HG03571 (cell line): ENCODE measurements at regions not wholly inside any gene's neighbourhood (a gene's known extent, or its start where the extent isn't known, plus 50 kb on each side); places are given as distances from the start of the nearest gene placed in this dataset.

Experiments used
- ATAC-seq: cut with Tn5 transposase; IDR thresholded peaks from one replicate; pipeline ENCODE4 v1.9.1; 2021; ENCODE audit not compliant: unreplicated experiment

DNA sequence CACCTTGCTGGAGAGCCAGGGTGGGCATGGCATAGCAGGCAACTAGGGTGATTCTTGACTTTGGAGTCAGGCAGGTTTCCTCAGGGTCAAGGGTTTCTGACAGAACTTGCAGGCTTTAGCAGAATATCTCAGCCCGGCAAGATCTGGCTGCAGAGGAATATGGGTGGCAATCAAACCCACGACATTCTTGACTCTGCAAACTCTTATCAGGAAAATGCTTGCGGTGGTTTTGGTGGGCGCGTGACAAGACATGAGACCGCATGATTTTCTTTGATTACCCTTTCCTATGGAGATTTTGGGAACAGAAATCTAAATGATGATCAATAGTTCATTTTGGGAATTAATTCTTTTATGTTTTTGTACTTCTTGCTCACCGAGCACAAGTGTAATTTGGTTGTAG, 449.5 kb downstream of the VRK1 start:
- no peak for ATAC-seq

- no peak for ATAC-seq
These were observed 451.8 kb downstream of the VRK1 start for GRCh38 chr14:97248973-97249372.

GRCh38 chr14:97250931-97251330, 453.7 kb downstream of the VRK1 start:
- ATAC-seq, result no peak

DNA sequence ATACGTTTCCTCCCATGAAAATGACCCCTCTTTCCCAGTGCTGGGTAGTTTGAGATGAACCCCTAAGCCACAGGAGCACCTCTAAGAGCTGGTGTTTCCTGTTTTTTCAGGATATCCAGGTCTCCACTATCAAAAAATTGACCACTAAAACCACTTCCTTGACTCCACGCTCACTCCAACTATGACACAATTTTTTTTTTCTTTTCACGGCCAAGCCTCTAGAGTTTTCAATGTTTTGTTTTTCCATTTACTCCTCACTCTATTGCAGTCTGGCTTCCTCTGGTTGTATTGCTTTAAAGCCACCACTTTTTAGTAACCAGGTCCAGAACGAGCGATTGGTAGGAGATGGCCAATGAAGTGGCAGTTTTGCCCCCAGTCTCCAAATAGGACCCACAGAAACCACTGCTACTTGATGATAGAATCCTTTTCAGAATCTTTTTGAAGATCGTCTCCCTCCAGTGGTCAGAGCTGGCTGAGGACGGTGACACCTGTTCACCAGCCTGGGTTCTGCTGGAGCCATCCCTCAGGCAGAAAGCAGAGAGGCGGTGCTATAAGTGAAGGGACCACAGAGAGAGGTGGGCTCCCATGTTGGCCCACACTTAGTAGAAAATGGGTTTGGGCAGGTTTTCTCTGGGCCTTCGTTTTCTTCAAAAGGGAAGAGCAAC, 454.4 kb downstream of the VRK1 start:
- no peak for ATAC-seq

DNA sequence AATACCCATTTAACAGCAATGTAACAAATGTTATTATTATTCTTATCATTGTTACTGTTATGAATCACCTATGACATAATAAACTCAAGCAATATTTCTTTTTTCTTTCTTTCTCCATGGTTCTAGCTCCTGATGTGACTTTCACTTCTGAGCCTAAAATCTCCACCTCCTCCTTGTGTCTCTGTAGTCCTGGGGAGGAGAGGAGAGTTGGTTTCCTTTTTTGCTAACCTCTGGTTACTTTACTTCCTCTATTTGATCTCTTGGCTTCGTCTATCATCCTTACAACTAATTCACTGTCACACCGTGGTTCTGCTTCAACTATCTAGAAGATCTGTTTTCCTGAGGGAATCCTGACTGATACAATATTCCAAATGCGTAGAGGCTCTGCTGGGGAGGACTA, 456.6 kb downstream of the VRK1 start:
- ATAC-seq, result no peak

GRCh38 chr14:97262336-97262735, 465.2 kb downstream of the VRK1 start:
- ATAC-seq, result no peak

- ATAC-seq, result no peak
These were observed 467.5 kb downstream of the VRK1 start for GRCh38 chr14:97264516-97265230.

- no peak for ATAC-seq
These were observed 469.5 kb downstream of the VRK1 start for GRCh38 chr14:97266653-97267052.

DNA sequence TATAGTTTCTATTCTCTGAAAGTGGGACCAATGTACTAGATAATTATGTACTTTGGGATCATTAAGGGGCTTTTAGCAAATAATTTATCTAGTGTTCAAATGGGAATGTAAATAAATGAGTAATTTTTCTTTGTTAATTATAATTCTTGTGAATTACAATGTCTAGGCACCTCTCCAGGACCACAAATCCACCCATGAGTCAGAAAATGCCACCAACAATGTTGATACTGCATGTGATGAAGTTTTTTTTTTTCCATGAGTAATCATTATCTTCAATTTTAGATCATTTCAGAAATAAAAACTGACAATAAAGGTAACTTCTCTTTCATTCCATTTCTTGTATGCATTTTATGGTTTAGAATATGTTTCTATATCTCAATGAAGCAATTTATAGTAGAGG, 470.3 kb downstream of the VRK1 start:
- no peak for ATAC-seq

- ATAC-seq, result no peak
These were observed 470.9 kb downstream of the VRK1 start for GRCh38 chr14:97268097-97268496.

DNA sequence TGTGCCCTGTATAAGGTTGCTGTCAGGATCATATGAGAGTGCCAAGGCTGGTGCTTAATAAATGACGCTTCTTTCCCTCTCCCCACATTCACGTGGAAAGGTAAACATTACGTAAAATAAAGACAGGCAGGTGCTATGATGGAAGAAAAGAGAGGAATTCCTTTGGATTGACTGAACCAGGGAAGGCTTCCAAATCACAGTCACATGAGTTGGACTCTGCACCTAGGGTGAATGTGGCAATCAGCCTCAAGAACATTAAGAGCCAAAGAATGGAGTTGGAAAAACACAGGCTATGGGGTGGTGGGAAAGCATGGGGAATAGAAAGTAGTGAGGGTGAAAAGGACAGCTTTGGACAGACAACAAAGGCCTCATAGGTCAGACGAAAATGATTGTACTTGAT, 473.1 kb downstream of the VRK1 start:
- ATAC-seq, result no peak

DNA sequence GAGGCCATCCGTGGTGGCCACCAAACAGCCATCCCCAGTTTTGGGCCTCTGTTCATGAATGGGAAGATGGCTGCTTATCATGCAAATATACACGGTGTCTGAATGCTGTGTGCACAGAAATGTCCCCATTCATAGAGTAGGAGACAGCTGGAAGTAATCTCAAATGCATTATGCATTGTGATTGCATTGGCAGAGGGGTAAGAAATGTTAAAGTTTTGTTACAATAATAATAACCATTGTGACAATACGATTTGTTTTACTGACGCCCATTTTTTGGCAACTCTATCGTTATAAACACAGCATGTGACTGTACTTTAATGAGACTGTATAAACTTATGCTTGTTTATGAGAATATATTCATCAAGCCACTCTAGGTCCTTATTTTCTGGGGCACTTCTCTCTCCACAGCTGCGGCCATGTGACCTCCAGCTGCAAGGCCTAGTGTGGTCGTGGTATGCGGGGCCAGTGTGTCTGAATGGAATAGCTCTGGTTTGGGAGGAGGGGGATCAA, 474.3 kb downstream of the VRK1 start:
- no peak for ATAC-seq

- no peak for ATAC-seq
These were observed 476.4 kb downstream of the VRK1 start for GRCh38 chr14:97273540-97273939.

GRCh38 chr14:97274626-97275025, 477.4 kb downstream of the VRK1 start:
- ATAC-seq, result no peak

- ATAC-seq, result no peak
These were observed 478.1 kb downstream of the VRK1 start for GRCh38 chr14:97275276-97275675.

GRCh38 chr14:97276573-97276972, 479.4 kb downstream of the VRK1 start:
- ATAC-seq, result no peak

GRCh38 chr14:97277711-97278110, 480.5 kb downstream of the VRK1 start:
- no peak for ATAC-seq

DNA sequence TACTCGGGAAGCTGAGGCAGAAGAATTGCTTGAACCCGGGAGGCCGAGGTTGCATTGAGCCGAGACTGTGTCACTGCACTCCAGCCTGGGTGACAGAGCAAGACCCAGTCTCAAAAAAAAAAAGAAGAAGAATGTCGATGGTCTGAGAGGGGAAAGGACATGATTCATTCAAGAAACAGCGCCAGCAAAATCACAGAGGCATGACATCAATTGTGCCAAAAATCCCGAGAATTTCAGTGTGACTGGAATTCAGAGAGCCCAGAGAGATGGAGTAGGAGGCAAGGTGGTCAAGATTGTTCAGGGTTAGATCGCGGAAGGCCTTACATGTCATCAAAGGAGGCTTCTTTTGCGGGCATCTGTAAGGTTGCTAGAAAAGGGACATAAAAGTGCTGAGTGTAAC, 483.3 kb downstream of the VRK1 start:
- ATAC-seq, result no peak

DNA sequence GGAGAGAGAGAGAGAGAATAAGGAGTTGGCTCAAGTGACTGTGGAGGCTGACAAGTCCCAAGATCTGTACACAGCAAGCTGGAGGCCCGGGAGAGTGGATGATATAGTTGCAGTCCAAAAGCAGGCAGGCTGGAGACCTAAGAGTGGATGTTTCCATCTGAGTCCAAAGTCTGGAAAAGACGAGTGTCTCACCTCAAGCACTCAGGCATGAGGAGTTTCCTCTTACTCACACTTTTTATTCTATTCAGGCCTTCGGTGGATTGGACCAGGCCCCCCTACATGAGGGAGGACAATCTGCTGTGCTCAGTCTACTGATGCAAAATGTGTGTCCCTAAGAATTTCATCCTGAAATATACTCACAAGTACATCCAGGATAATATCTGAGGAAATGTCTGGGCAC, 484.6 kb downstream of the VRK1 start:
- no peak for ATAC-seq

- ATAC-seq, result no peak
These were observed 485.2 kb downstream of the VRK1 start for GRCh38 chr14:97282210-97283004.

DNA sequence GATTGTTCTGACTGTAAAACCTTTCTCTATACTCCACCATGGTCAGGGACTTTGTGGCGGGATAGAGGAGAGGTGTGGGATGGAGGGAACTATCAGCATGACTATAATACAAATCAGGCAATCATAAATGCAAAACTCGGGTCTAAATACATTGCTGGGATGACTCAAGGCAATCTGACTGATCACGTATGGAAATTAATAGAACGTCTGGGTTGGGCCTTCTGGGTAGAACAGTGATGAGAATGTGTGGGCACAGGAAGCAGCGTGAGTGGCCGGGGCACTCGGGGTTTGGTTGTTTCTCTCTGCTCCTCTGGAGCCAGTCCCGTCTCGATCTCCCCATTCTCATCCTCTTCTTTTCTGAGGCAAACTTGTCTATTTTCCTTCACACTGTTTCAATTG, 485.8 kb downstream of the VRK1 start:
- no peak for ATAC-seq

DNA sequence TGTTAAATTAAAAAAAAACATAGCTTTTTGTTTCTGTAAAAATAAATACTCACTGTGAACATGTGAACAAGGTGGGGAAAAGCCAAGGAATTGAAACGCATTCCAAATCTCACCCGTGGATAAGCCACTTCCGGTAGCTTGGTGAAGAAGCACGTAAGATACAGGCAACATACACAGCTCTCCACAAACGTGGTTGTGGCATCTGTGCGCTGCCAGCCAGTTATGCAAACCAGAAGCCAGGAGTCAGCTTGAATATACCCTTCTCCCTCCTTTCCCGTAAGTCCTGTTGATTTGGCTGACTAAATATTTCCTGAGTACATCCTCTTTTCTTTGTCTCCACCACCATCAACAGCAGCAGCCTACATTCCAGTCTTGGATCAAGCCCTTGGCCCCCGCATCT, 486.2 kb downstream of the VRK1 start:
- no peak for ATAC-seq
